ENCODE measurements at regions not wholly inside any gene's neighbourhood (a gene's known extent, or its start where the extent isn't known, plus 50 kb on each side); places are given as distances from the start of the nearest gene placed in this dataset.

DNA sequence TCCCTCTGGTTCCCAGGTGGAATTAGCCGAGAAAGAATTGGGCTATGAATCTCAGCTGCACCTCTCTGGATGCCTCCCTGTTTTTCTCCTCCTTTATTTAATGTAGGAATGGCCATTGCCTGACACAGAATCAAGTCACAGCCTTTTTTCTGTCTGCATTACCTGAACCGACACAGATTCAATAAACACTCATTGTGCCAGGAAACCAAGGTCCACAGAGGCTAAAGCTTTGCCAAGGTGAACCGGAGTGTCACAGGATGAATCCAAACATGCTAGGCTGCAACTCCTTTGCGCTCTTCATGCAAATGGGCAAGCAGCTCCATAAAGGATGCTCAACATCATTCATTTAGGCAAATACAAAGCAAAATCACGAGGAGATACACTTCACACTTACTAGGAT lies 199.8 kb upstream of the AGTR2 start:
- TF ChIP-seq, protein P1, sequence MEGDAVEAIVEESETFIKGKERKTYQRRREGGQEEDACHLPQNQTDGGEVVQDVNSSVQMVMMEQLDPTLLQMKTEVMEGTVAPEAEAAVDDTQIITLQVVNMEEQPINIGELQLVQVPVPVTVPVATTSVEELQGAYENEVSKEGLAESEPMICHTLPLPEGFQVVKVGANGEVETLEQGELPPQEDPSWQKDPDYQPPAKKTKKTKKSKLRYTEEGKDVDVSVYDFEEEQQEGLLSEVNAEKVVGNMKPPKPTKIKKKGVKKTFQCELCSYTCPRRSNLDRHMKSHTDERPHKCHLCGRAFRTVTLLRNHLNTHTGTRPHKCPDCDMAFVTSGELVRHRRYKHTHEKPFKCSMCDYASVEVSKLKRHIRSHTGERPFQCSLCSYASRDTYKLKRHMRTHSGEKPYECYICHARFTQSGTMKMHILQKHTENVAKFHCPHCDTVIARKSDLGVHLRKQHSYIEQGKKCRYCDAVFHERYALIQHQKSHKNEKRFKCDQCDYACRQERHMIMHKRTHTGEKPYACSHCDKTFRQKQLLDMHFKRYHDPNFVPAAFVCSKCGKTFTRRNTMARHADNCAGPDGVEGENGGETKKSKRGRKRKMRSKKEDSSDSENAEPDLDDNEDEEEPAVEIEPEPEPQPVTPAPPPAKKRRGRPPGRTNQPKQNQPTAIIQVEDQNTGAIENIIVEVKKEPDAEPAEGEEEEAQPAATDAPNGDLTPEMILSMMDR (conservative IDR thresholded peaks at IDR 0.05; ENCODE audit: low read depth, low read length) = no peak
- no peak for TF ChIP-seq EZH2 (IDR thresholded peaks at IDR 0.05; ENCODE audit: borderline replicate concordance, low read depth, low read length, poor library complexity, severe bottlenecking)

Measured in A673 (cell line).